Brain microvascular endothelial cell (primary cell): ENCODE measurements at regions not wholly inside any gene's neighbourhood (a gene's known extent, or its start where the extent isn't known, plus 50 kb on each side); places are given as distances from the start of the nearest gene placed in this dataset.

Experiments
- DNase-seq: peaks from one replicate; pipeline ENCODE4 v3.0.0-alpha.2; 2020
- H3K27ac ChIP-seq: fragments of 250-450 bp; sonication (Bioruptor Pico); 2 replicates; pipeline ENCODE4 v1.5.1; 2020; ENCODE audit warnings: mild to moderate bottlenecking, moderate library complexity
- H3K27me3 ChIP-seq: fragments of 250-450 bp; sonication (Bioruptor Pico); replicated peaks from 2 replicates; pipeline ENCODE4 v1.5.1; 2020; ENCODE audit warnings: mild to moderate bottlenecking
- H3K36me3 ChIP-seq: fragments of 250-450 bp; sonication (Bioruptor Pico); replicated peaks from 2 replicates; pipeline ENCODE4 v1.5.1; 2020; ENCODE audit warnings: mild to moderate bottlenecking
- H3K4me3 ChIP-seq: 2 replicates; pipeline ENCODE4 v1.5.1; 2011; ENCODE audit warnings: low read depth, mild to moderate bottlenecking, control low read depth, low read length, moderate library complexity
- in situ Hi-C: cut with HindIII; loops from 2 replicates; pipeline ENCODE4 v1.10.0; 2017; ENCODE audit warnings: low sequenced_read_pairs, low pct_ligation_motif_present
- TF ChIP-seq, protein P1 (sequence below): IDR thresholded peaks from 2 replicates; pipeline ENCODE4 v1.5.1; 2011; ENCODE audit warnings: low read depth, mild to moderate bottlenecking, moderate library complexity, low read length, control low read depth, inconsistent platforms; ENCODE audit errors: missing control alignments

DNA sequence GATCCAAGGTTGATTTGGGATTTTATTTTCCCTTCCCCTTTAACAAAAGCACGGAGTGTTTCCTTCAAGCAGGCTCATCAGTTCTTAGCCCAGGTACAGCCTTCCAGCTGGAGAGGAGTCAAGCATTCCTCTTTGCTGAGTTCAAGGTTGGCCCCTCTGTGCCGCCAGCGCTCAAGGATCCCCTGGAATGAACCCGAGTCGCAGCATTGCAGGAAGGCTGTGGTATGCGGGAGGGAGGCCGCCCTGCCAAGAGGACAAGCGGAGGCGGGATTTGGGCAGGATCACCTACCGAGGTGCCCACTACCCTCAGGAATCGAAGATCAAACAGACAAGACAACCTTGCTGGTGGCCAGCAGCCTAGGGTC lies 53.9 kb upstream of the NCOR2 start:
- TF ChIP-seq, protein P1, sequence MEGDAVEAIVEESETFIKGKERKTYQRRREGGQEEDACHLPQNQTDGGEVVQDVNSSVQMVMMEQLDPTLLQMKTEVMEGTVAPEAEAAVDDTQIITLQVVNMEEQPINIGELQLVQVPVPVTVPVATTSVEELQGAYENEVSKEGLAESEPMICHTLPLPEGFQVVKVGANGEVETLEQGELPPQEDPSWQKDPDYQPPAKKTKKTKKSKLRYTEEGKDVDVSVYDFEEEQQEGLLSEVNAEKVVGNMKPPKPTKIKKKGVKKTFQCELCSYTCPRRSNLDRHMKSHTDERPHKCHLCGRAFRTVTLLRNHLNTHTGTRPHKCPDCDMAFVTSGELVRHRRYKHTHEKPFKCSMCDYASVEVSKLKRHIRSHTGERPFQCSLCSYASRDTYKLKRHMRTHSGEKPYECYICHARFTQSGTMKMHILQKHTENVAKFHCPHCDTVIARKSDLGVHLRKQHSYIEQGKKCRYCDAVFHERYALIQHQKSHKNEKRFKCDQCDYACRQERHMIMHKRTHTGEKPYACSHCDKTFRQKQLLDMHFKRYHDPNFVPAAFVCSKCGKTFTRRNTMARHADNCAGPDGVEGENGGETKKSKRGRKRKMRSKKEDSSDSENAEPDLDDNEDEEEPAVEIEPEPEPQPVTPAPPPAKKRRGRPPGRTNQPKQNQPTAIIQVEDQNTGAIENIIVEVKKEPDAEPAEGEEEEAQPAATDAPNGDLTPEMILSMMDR, result no peak
- Histone ChIP-seq H3K27me3 (no peaks in the 10 kb centered on the region), H3K36me3 (no peaks in the 10 kb centered on the region), H3K4me3 (no peak overlapping the region), H3K27ac (no peak overlapping the region)
- in situ Hi-C loops, result no loop called here
- no peak for DNase-seq

GRCh38 chr12:124620606-124621295 lies 53.3 kb upstream of the NCOR2 start:
- no peak for DNase-seq
- in situ Hi-C loops, result no loop called here
- Histone ChIP-seq H3K4me3 (no peak overlapping the region), H3K27me3 (no peaks in the 10 kb centered on the region), H3K27ac (no peak overlapping the region), H3K36me3 (no peaks in the 10 kb centered on the region)
- TF ChIP-seq, protein P1, result no peak

- in situ Hi-C loops, result no loop called here
- no peaks in the 10 kb centered on the region for H3K27me3 ChIP-seq
Measured at GRCh38 chr12:124618291-124618902, 51.0 kb upstream of the NCOR2 start.

GRCh38 chr12:124617615-124618014 lies 50.2 kb upstream of the NCOR2 start:
- Histone ChIP-seq H3K27me3 (no peaks in the 10 kb centered on the region), H3K27ac (no peak overlapping the region), H3K4me3 (no peak overlapping the region), H3K36me3 (no peaks in the 10 kb centered on the region)
- in situ Hi-C loops, result no loop called here
- DNase-seq, result no peak
- TF ChIP-seq, protein P1, result no peak

More at GRCh38 chr12:124618291-124618902, 51.0 kb upstream of the NCOR2 start:
- Histone ChIP-seq H3K36me3 (no peaks in the 10 kb centered on the region), H3K27ac (no peak overlapping the region), H3K4me3 (no peak overlapping the region)
- no peak for DNase-seq
- TF ChIP-seq, protein P1, result no peak
